Hematopoietic multipotent progenitor cell treated with erythropoietin and hydrocortisone succinate and interleukin-3 and kit ligand, for 15 days (in vitro differentiated cells): ENCODE measurements at regions not wholly inside any gene's neighbourhood (a gene's known extent, or its start where the extent isn't known, plus 50 kb on each side); places are given as distances from the start of the nearest gene placed in this dataset.

ENCODE experiments used
- DNase-seq: peaks from one replicate; pipeline ENCODE4 v3.0.0-alpha.2; 2015; ENCODE audit warnings: low spot score

- no peak for DNase-seq
These were observed 625.4 kb downstream of the NTRK3 start for GRCh38 chr15:87631093-87631492.

- DNase-seq: no peak
These were observed 628.2 kb downstream of the NTRK3 start for GRCh38 chr15:87628311-87628710.

DNA sequence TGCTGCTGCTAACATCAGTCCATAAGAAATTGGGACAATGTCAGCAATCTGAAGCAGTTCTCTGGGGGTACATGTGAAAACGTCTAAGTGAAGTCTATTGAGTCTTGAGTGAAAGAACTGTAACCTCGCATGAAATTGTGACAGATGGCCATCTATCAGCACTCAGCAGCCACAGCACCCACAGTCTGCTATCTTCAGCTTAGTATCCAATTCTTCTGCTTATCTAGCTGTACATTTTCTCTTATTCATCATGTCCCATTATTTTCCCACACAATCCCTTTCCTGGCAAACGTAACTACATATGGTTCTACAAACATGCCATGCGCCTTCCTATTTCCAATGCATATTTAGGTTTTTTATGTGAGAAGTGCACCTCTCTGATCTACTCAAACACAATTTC lies 629.7 kb downstream of the NTRK3 start:
- no peak for DNase-seq

DNA sequence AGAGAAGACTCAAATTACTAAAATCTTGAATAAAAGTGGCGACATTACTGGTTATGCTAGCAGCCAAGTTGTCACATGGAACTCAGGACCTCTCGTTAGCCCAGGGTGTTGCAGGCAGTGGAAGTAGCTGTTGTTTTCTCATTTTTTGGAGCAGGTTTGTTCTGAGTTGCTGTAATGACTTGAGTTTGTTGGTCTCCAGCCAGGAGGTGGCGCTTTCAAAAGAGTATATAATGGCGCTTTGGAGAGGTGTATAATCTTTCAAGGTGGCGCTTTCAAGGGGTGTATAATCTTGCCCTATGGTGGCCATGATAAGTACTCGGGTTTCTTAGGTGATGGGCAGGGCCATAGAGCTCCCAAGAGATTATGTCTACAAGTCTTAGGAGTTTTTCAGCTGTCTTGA lies 632.7 kb downstream of the NTRK3 start:
- DNase-seq: no peak

DNA sequence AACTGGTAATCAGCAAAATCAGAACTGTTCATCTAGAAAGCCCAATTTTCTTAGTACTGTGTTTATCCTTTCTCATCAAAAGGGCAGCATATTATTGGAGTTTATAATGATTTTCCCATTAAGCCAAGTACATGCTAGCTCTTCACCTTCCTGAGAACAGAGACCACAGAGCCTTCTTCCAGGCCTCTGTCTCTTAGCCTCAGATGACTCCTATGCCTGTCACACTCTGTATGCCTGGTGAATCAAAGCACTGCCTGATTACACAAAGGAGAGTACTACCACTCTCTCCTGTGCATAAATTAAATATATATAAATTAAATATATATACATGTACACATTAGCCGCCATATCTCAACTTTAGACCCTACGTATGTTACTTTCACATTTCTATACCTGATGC lies 636.1 kb downstream of the NTRK3 start:
- DNase-seq: no peak

DNA sequence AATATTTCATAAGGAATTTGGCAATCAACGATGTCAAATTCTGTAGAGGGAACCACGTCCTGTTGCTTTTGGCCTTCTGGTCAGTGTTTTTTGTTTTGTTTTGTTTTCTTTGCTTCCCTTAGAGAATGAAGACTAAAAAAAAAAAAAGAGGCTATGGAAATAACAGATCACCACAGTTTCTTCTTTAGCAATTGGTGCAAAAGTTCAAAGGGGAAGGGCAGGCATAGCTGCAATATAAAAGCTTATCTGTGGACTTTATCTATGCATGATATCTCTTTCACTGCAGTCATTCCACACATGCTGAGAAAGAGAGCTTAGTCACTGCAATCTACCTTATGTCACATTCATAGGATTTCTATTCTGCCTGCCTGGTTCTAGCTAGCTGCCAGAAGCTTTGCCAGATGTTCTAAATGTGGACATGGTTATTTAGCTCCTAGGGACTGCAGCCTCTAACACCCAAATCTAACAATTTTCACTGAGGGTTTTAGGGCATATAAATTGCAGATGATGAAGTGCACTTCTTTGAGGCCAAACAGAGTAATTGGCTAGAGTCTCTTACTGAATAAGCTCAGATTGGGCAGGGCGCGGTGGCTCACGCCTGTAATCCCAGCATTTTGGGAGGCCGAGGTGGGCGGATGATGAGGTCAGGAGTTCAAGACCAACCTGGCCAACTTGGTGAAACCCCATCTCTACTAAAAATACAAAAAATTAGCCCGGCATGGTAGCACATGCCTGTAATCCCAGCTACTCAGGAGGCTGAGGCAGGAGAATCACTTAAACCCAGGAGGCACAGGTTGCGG lies 637.2 kb downstream of the NTRK3 start:
- no peak for DNase-seq

DNA sequence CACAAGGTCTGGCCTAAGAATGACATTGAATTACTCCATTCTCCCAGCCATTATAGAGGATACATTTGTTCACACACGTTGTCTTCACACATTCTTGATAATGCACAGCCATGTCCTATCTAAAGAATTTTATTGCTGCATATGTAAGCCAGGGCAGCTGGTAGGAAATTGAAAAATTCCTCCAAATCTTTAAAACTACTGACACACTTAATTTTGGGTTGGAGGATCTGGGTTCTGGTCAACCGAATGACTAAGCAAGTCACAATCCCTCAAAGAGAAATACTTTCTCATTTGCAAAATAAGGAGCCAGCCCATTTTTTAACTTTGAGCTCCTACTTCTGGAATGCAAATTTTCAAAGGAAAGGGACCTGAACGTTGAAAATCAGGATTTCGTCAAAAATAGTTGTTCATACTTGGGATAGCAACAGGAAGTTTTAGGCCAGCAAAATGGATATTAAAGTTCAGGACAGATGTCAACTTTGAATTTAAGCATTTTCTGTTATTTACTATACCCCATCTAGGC lies 638.3 kb downstream of the NTRK3 start:
- DNase-seq: no peak

DNA sequence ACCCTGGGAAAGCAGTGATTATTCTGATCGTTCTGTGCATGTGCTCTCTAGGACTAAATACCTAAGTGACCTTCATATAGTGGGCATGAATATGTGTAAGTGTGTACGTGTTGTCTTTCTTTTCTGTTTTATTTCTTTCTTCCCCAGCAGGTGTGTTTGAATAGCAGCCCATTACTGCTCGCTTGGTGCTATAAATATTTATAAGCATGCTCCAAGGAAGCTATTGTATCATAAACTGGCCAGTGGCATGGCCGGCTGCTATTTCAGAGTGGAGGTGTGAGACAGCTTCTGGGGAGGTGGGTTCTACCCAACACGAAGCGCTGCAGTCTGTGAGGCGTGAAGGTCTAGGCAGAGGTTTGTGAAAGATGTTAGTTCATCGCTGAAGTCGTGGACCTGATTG lies 641.8 kb downstream of the NTRK3 start:
- DNase-seq: no peak

DNA sequence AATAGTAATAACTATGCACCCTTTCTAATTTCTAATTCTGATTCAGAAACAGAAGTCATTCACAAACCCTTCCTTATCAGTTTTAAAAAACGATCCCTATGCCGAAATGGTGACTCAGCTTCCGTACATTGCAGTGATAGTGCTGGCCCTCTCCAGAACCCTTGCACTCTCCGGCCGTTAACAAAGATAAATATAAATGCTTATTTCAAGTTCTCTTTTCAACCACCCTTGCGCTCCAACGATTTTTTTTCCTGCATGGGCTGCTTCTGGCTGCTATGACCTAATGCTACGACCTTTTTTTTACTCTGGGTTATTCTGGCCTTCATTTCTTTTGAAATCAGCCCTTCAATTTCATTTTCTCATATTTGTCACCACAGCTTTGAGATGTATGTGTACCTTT lies 646.2 kb downstream of the NTRK3 start:
- DNase-seq: no peak

DNA sequence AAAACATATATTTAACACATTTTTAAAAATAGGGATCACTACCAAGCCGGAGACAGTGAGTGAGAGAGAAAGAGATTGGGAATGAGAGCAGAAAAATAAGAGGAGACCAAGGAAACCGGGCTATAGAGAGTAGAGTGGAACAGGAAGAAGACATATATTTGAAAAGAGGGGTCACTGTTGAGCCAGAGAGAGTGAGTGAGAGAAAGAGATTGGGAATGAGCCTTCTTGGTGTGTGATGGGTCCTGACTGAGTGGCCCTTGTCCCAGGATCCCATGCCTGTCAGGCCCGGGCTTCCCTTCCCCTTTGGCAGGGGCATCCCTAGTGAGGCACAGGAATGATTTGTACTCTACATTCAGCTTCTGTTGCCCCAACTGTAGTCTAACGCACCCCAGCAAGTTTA lies 646.6 kb downstream of the NTRK3 start:
- no peak for DNase-seq

GRCh38 chr15:87609474-87609873 lies 647.1 kb downstream of the NTRK3 start:
- no peak for DNase-seq

DNA sequence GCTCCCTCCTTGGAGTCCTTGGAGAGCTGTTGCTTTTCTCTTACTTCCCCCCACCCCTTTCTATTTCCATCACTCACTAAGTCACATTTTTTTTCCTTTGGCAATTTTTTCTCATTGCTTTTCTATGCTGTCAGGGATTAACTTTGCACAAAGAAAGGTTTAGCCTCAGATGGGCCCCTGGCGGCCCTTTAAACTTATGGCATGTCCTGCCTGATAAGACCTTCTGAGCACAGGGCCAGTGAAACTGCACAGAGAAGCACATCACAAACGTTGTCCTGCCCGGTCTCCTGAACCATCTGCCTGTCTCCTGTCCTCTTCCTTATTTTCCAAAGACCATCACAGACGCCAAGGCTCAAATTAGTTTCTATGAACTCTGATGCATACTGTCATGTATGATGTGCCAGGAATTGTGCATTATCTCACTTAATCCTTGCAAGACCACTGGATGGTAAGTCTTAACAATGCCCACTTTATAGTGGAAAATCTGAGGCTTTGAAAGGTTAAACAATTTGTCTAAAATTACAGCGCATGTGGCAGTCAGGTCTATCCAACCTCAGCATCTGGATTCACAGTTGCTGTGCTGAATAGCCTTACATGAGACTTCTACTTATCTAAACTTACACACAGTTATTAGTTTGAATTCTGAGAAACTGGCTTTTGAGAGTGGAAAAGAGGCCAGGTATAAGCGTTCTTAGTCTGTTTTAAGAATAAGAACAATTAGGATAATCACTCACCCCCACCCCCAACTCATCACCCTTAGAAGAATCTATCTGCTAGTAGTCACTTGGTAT lies 648.1 kb downstream of the NTRK3 start:
- no peak for DNase-seq

- DNase-seq: no peak
These were observed 649.6 kb downstream of the NTRK3 start for GRCh38 chr15:87606971-87607370.

DNA sequence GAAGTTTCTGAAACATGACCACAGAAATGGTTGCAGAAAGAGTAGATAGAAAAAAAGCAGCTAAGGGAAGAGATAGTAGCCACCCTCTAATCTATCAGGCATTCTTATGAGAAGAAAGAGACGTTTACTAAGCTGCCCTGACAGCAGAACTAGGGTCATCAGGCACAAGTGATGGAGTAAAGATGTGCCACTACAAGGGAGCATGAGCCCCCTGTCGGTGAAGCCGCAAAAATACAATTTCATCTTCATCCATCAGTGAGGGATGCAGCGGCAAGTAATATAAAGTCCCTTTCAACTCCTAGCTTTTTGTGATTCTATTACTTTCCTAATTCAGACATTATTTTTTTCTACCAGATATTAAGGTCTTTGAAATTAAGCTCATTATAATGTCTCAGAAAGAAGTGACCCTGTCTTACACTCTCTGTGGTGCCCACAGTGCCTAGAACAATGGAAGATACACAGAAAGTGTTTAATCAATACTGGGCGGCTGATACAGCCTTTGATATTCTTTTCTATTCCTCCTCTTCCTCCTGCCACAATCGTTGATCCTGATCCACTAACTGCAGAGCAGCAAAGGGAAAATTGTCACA lies 651.6 kb downstream of the NTRK3 start:
- DNase-seq: no peak

DNA sequence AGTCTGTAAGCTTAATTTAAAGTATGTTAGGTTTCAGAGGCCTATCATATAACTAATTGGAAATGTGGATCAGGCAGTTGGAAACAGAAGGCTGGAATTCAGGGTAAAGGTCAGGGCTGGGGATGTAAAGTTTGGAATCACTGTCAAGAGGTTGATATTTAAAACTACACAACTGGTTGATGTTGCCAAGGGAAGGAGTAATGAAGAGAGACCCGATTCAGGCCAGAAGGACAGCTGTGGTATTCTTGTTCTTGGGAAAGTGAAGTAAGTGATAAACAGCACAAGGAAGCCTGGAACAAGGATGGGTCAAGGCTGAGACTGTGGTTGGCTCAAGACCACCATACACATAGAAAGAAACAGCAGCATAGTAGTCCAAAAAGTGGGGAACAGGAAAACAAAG lies 654.2 kb downstream of the NTRK3 start:
- no peak for DNase-seq

- DNase-seq: no peak
These were observed 656.9 kb downstream of the NTRK3 start for GRCh38 chr15:87599616-87600015.

DNA sequence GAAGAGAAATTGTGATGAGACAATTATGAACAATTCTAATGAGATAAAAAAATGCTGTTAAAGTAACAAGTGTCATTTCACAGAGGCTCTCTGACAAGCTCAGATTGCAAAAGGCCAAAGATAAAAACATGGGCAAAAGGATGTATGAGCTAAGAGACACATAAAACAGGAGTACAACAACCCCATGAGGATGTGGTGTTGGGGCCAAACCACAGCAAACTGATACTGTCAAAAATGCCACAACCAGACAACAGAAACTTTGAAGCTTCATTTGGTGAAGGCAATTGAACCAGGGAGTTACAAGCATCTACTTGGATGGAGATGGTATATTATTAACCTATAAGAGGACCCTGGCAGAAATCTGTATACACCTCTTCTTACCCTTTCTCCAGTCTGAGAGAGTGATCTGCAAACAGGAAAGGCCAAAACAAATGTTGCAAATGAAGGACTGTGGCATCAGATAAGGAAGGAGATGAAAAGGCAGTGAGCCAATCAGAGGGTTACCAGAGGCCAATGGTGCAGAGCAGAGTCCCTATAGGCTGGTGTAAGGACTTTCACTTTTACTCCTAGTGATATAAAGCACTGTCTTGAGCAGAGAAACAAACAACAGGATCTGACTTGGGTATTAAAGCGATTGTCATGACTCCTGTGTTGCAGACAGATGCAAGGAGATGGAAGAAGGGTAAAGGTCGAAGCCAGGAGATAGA lies 659.0 kb downstream of the NTRK3 start:
- no peak for DNase-seq

DNA sequence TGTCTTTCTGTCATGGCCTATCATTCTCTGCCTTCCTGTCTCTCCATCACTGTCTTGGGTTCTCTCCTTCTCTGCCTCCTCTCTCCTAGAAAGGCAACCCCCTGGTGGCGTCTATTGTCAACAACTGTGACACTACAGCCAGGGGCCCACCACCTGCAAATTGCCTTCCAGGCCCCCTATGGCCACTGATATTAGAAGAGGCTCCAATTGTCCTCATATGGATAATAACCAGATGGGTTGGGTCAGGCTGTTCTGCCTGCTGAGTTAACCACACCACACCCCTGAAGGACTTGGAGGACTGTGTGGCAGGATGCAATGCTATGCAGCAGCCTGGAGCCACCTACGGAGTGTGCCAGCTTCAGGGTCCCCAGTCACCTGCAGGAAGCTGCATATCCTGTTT lies 665.0 kb downstream of the NTRK3 start:
- no peak for DNase-seq

GRCh38 chr15:87591042-87591441 lies 665.5 kb downstream of the NTRK3 start:
- no peak for DNase-seq

DNA sequence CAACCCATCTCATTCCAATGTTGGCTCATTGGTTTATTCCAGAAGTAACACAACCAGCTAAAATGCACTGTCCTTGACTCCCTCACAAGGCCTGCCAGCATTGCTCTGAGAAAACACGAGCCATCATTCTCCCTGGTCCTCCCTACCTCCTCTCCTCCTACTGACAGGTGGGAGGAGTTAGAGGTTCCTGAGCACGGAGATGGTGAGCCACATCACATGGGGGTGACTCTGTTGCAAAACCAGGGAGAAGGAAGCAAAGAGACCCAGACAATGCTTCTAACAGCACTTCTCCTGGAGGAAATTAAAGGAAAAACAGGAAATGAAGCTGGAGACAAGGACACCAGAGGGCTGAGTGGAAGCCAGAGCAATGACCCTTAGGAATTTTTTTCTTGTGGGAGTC lies 667.4 kb downstream of the NTRK3 start:
- DNase-seq: no peak

DNA sequence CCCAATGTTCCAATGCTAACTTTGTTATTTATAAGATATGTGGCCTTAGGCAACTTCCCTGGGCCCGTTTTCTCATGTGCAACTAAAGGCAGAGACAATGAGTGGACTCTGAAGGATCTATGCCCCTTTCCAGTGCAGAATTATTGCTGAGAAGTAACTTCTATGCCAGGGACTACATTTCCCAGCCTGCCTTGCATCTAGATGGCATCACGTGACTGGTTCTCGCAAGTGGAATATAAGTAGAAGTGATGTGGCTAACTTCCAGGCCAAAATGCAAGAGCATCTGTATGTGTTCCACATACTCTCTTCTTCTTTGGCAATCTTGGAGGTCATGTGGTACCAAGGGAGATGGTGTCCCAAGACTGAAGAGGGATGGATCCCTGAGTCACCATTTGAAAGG lies 674.4 kb downstream of the NTRK3 start:
- DNase-seq: no peak

DNA sequence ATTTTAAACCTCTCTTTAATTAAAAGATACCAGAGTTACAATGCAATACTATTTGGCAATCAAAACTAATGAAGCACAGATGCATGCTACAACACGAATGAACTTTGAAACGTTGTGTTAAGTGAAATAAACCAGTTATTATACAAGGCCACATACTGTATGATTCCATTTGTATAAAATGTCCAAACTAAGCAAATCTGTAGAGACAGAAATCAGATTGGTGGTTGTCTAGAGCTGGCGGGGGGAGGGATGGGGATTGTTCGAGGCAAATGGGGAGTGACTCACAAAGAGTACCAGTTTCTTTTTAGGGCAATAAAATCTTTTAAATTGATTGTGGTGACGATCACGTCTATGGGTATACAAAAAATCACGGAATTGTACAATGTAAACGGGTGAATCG lies 677.0 kb downstream of the NTRK3 start:
- DNase-seq: no peak
